ENCODE measurements at regions not wholly inside any gene's neighbourhood (a gene's known extent, or its start where the extent isn't known, plus 50 kb on each side); places are given as distances from the start of the nearest gene placed in this dataset.
"Not testable (repeated sequence)": the region's sequence is repeated elsewhere in the genome, so short reads cannot be mapped to it uniquely, and the experiment has no call there.

DNA sequence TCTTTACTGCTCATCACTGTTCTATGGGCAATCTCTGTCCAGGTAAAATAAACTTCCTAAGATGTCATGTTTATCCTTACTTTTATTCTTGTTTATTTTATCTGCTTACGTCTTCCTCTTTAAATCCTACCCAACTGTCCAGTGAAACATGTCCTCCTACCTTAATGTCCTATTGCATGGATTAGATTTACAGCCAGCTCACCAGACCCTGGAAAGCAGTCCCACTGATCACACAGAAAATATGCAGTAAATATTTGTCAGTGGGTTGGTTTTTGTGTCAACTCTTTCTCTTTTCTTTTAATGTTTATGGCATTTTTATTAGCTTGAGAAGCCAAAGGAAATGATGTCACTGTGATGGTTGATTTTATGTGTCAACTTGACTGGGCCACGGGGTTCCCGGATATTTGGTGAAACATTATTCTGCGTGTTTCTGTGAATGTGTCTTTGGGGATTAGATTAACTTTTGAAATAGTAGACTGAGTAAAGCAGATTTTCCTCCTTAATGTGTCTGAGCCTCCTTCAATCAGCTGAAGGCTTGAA lies 258.3 kb downstream of the SRGAP2C start:
- no peak for DNase-seq

DNA sequence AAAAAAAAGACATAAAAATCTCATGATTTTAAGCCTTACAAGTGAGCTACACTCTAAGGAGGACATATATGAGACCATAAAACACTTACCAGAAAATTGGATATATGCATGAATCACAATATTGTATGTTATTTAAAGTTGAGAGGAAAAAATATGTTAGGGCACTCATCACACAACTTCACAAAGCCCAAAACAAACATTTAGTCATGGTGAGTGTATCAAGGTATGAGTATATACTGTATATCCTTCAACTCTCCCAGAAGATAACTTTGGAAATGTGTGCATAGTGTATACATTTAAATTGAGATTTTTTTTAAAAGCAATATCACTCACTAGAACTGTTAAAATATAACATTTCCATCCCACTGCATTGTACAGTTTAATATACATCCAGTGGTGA lies 259.3 kb downstream of the SRGAP2C start:
- DNase-seq, result no peak

- no peak for DNase-seq
These were observed 260.9 kb downstream of the SRGAP2C start for GRCh38 chr1:121445679-121446078.

GRCh38 chr1:121447280-121447923 lies 262.6 kb downstream of the SRGAP2C start:
- peak; percentile 12 for DNase-seq

GRCh38 chr1:121448064-121448463 lies 263.3 kb downstream of the SRGAP2C start:
- DNase-seq, result not testable (repeated sequence)

DNA sequence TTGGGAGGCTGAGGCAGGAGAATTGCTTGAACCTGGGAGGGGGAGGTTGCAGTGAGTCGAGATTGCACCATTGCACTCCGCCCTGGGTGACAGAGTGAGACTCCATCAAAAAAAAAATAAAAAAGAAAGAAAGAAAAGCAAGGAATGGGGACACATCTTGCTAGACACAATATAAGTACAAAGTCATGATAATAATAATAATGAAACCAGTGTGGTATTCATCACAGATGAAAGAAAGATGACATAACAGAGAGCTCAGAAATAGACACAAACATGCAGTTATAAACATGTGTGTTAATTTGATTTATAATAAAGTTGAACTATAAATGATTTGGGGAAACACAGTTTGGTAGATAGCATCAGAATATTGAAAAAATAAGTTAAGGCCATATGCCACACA lies 264.1 kb downstream of the SRGAP2C start:
- DNase-seq, result no peak

GRCh38 chr1:121452484-121452883 lies 267.7 kb downstream of the SRGAP2C start:
- DNase-seq, result no peak

GRCh38 chr1:121458291-121459048 lies 273.7 kb downstream of the SRGAP2C start:
- peak; percentile 55 for DNase-seq

GRCh38 chr1:121459235-121459634 lies 274.5 kb downstream of the SRGAP2C start:
- no peak for DNase-seq

DNA sequence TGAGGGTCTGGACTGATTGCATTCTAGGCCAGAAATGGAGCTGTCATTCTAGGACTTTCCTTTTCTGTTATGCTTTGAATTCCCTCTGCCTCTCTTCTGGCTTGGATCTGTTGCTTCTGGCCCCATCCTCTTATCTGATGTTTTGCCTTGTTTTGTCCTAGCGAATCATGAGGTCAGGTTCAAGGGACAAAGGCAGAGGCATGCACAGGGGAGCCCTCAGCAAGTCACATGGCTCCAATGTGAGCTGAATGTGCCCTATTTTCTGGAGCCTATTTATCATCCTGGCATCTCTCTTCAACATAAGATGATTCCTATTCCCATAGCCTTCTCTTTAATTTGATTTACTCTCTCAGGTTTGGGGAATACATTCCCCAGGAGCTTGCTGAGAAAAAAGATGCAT lies 284.6 kb downstream of the SRGAP2C start:
- not testable (repeated sequence) for DNase-seq

- DNase-seq, result not testable (repeated sequence)
These were observed 285.6 kb downstream of the SRGAP2C start for GRCh38 chr1:121470401-121470800.

- no peak for DNase-seq
These were observed 286.7 kb downstream of the SRGAP2C start for GRCh38 chr1:121471523-121471922.

DNA sequence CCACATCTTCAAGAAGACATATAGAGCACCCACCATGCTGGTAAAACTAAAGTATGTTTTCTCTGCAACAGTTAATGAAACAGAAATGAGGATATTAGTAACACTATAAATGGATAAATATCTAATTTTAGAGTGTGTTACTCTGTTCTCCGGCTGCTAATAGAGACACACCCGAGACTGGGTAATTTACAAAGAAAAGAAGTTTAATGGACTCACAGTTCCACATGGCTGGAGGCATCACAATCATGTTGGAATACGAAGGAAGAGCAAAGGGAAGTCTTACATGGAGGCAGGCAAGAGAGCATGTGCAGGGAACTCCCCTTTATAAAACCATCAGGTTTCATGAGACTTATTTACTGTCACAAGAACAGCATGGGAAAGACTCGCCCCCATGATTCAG lies 287.2 kb downstream of the SRGAP2C start:
- no peak for DNase-seq

DNA sequence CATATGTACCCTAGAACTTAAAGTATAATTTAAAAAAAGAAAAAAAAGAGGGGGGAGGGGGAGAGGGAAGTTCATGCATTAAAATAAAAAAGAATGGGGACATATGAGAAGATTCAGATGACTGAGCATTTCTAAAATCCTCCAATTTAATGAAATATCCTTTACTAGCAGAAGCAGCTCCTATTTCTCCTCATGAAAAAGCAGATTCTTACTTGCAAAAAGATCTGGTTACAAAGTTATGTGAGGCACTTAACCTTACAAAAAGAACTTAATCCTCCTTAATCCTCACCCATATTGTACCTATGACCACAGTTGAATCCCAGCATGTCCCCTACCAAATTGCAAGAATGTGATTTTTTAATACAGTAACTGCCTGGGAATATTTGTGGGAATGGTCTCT lies 298.5 kb downstream of the SRGAP2C start:
- DNase-seq, result no peak

GRCh38 chr1:121483961-121484424 lies 299.2 kb downstream of the SRGAP2C start:
- DNase-seq, result no peak

- DNase-seq, result not testable (repeated sequence)
These were observed 310.0 kb downstream of the SRGAP2C start for GRCh38 chr1:121494796-121495195.

- DNase-seq, result not testable (repeated sequence)
These were observed 326.7 kb downstream of the SRGAP2C start for GRCh38 chr1:121511455-121511854.

GRCh38 chr1:121511876-121512275 lies 327.1 kb downstream of the SRGAP2C start:
- not testable (repeated sequence) for DNase-seq

DNA sequence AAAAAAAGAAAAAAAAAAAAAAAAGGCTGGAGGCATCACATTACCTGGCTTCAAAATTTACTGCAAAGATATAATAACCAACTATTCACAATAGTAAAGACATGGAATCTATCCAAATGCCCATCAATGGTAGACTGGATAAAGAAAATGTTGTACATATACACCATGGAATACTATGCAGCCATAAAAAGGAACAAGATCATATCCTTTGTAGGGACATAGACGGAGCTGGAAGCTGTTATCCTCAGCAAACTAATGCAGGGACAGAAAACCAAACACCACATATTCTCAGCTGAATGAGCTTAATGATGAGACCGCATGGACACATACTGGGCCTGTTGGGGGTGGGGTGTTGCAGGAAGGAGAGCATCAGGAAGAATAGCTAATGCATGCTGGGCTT lies 330.5 kb downstream of the SRGAP2C start:
- no peak for DNase-seq

- peak; percentile 61 for DNase-seq
These were observed 331.6 kb downstream of the SRGAP2C start for GRCh38 chr1:121516234-121516967.

DNA sequence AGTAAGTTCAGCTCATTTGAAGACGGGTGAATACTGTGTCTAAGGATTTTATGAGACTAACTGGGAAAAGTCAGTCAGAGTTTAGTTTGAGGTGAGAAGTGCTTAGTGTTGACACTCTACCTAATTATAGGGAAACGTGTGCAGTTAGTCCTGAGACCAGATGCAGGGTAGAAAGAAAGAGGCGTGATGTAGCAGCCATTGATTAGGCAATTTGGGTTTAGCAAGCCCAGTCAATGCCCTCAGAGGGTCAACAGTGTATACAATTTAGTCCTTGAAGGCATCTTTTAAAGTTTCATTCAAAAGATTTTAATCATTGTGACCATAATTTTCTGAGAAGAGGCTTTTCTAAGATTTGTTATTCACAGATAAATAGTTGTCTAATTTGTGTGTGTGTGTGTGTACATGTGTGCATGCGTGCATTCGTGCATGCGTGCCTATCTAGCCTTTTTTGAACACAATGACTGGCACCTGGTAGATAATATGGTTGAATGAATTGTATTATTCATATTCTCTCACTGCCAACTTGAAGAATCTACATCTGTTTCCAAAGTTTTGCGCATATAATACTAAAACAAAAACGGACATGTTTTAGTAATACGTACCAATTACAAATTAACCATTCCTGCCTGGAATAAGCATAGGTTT lies 332.9 kb downstream of the SRGAP2C start:
- DNase-seq, result no peak

GRCh38 chr1:121518726-121519041 lies 333.9 kb downstream of the SRGAP2C start:
- DNase-seq, result no peak

All from CD4-positive, alpha-beta T cell treated with Interleukin-12 subunit alpha and Interleukin-12 subunit beta, for 1 hour (primary cell).